ENCODE measurements at regions not wholly inside any gene's neighbourhood (a gene's known extent, or its start where the extent isn't known, plus 50 kb on each side); places are given as distances from the start of the nearest gene placed in this dataset.

DNA sequence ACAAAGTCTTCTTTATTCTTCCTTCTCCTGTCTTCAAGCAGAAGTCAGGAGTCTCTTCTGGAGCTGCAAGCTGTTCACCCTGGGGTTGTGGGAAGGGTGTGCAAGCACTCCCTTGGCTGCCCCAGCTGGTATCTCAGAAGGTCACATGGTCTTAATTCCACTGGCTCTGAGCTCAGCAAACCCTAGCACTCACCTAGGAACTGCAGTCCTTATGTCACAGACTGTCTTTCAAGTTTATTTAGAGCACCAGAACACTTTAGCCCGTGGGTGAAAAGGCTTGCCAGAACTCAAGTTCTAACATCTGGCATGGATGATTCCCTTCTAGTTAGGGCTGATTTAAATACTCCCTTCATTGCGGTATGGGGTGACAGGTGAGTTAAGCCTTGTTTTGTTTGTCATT is 379.0 kb downstream of the CCER1 start:
- TF ChIP-seq CTCF (IDR thresholded peaks at IDR 0.05) = no peak
- no peak for TF ChIP-seq POLR2A (IDR thresholded peaks at IDR 0.05)

All from heart left ventricle (tissue), 13 donors.